ENCODE measurements at regions not wholly inside any gene's neighbourhood (a gene's known extent, or its start where the extent isn't known, plus 50 kb on each side); places are given as distances from the start of the nearest gene placed in this dataset.

GRCh38 chr6:79810871-79811270 lies 136.5 kb downstream of the ELOVL4 start:
- H3K4me3 ChIP-seq (replicated peaks in 1 of 3; ENCODE audit: insufficient read depth in 1 of 3, low read depth in 1 of 3, low read length in 3 of 3) = no peak overlapping the region
- no peaks in the 10 kb centered on the region for H3K36me3 ChIP-seq (ENCODE audit: control insufficient read depth in 2 of 2, extremely low read depth in 1 of 2, insufficient read depth in 2 of 2, low read length in 2 of 2)
- ChIA-PET CTCF (interaction anchor here (0.9 to 2.5 kb wide), 5 partner anchors 21 to 241 kb away, joined by 3 to 8 read pairs (median 4); no protein-coding TSS in a partner anchor), POLR2A (no interaction called here)
- H3K9ac ChIP-seq (replicated peaks; ENCODE audit: extremely low read depth, insufficient read depth, low read length) = no peak overlapping the region
- peaks cover 8 to 9% of the 10 kb centered on the region in 2 experiments for H3K27me3 ChIP-seq (ENCODE audit: control insufficient read depth in 2 of 2, insufficient read depth in 2 of 2, low read length in 2 of 2)
- no peak overlapping the region for H3K27ac ChIP-seq (ENCODE audit: insufficient read depth, low read depth, low read length)
- TF ChIP-seq FOS (IDR thresholded peaks at IDR 0.05; ENCODE audit: borderline replicate concordance, insufficient read depth, low read length) (no peak), POLR2A (IDR thresholded peaks at IDR 0.05; ENCODE audit: low read depth, low read length) (no peak), POLR2AphosphoS5 (IDR thresholded peaks at IDR 0.05; ENCODE audit: insufficient read depth, low read depth, low read length) (no peak), MAX (IDR thresholded peaks at IDR 0.05; ENCODE audit: insufficient read depth, insufficient read length) (no peak), EZH2 (IDR thresholded peaks at IDR 0.05; ENCODE audit: borderline replicate concordance, low read depth, low read length, severe bottlenecking) (no peak), CTCF (IDR thresholded peaks at IDR 0.05; ENCODE audit: extremely low read depth in 1 of 2, insufficient read depth in 1 of 2, low read depth in 1 of 2, low read length in 2 of 2) (no peak), MYC (IDR thresholded peaks at IDR 0.05; ENCODE audit: low read depth, low read length) (no peak), JUN (IDR thresholded peaks at IDR 0.05; ENCODE audit: borderline replicate concordance, insufficient read depth, insufficient read length, low read depth) (no peak), GATA2 (IDR thresholded peaks at IDR 0.05; ENCODE audit: insufficient read depth, insufficient read length, low read depth, low read length) (no peak)
- H3K79me2 ChIP-seq (ENCODE audit: control insufficient read depth, insufficient read depth, low read length) = no peaks in the 10 kb centered on the region
- no peak overlapping the region for H3K4me2 ChIP-seq (ENCODE audit: insufficient read depth, low read length)
- no peaks in the 10 kb centered on the region for H3K4me1 ChIP-seq (ENCODE audit: control insufficient read depth, extremely low read depth, insufficient read depth, low read length)
- intact Hi-C loops (cut with micrococcal nuclease) = loop anchor here (5.0 to 10.0 kb wide), 3 partner anchors 99 to 734 kb away; partner anchors contain the start of gene PHIP
- H3K9me1 ChIP-seq (replicated peaks; ENCODE audit: control insufficient read depth, extremely low read depth, insufficient read depth, low read length) = no peaks in the 10 kb centered on the region
- FAIRE-seq (no peak), DNase-seq (ENCODE audit: low read depth, low spot score) (no peak)
- no peaks in the 10 kb centered on the region for H3K9me3 ChIP-seq (replicated peaks; ENCODE audit: control insufficient read depth, insufficient read depth, low read length)
- H2AFZ ChIP-seq (ENCODE audit: low read depth, low read length) = no peak overlapping the region
- no TSS peak for BruUV-seq (replicated peaks)
- H4K20me1 ChIP-seq (replicated peaks; ENCODE audit: control insufficient read depth, extremely low read depth, insufficient read depth, low read length) = no peaks in the 10 kb centered on the region
- dilution Hi-C loops (cut with MboI; ENCODE audit: extremely low pct_ligation_motif_present, low sequenced_read_pairs) = no loop called here

Data from endothelial cell of umbilical vein (primary cell).